ENCODE measurements at regions not wholly inside any gene's neighbourhood (a gene's known extent, or its start where the extent isn't known, plus 50 kb on each side); places are given as distances from the start of the nearest gene placed in this dataset.

GRCh38 chr3:152076148-152076547 lies 192.6 kb upstream of the MBNL1 start:
- DNase-seq (ENCODE audit: low read depth in 1 of 2, low spot score in 2 of 2) (no peak), FAIRE-seq (no peak)
- H2BK5ac ChIP-seq (ENCODE audit: low read depth, low read length): no peak overlapping the region
- H3K9ac ChIP-seq (replicated peaks in 1 of 4; ENCODE audit: extremely low read depth in 1 of 4, low read depth in 3 of 4, low read length in 3 of 4): no peak overlapping the region
- no peak overlapping the region for H3K4me2 ChIP-seq (ENCODE audit: insufficient read depth in 1 of 2, low read depth in 2 of 2, low read length in 2 of 2)
- H2BK12ac ChIP-seq (ENCODE audit: low read depth, low read length): no peak overlapping the region
- ChIA-PET CTCF (ENCODE audit: partially characterized antibody) (interaction anchor here (0.6 to 2.5 kb wide), 2 partner anchors 108 to 396 kb away, joined by 3 to 7 read pairs; no protein-coding TSS in a partner anchor), POLR2A (ENCODE audit: partially characterized antibody) (no interaction called here)
- 93% methylated on average over 2 of the region's 2 CpGs; no CpG with 5 or more reads in 1 of the 2 experiments for WGBS, 2 experiments (ENCODE audit: extremely low coverage in 1 of 2, insufficient coverage in 1 of 2, insufficient read length in 1 of 2, insufficient replicate concordance in 2 of 2, low coverage in 1 of 2, low lambda C conversion rate in 2 of 2, missing lambda C conversion rate in 1 of 2)
- H3K4me3 ChIP-seq (ENCODE audit: extremely low read depth in 1 of 4, insufficient read depth in 2 of 4, low read depth in 3 of 4, low read length in 4 of 4): no peak overlapping the region
- H2BK120ac ChIP-seq (replicated peaks; ENCODE audit: low read depth, low read length): no peak overlapping the region
- H4K5ac ChIP-seq (ENCODE audit: insufficient read length, low read depth, low read length): no peak overlapping the region
- no peaks in the 10 kb centered on the region for H3K4me1 ChIP-seq (replicated peaks in 1 of 4; ENCODE audit: control insufficient read depth in 3 of 4, insufficient read depth in 4 of 4, low read length in 3 of 4)
- no peak overlapping the region for H3K27ac ChIP-seq (ENCODE audit: low read depth, low read length)
- H2AFZ ChIP-seq (ENCODE audit: low read length): no peak overlapping the region
- H4K20me1 ChIP-seq (replicated peaks in 1 of 2; ENCODE audit: control insufficient read depth in 1 of 2, insufficient read depth in 2 of 2, low read length in 2 of 2): no peaks in the 10 kb centered on the region
- no peak overlapping the region for H2BK20ac ChIP-seq (ENCODE audit: low read length)
- no peak overlapping the region for H4K91ac ChIP-seq (replicated peaks; ENCODE audit: insufficient read length, low read length)
- H3K23ac ChIP-seq (ENCODE audit: insufficient read length): no peak overlapping the region
- no peaks in the 10 kb centered on the region for H3K79me1 ChIP-seq (ENCODE audit: low read depth, low read length)
- H3K27me3 ChIP-seq (replicated peaks in 1 of 4; ENCODE audit: control insufficient read depth in 3 of 4, extremely low read depth in 1 of 4, insufficient read depth in 3 of 4, low read length in 3 of 4): no peaks in the 10 kb centered on the region; a peak in 1 of 7 replicates
- H2AK5ac ChIP-seq (ENCODE audit: low read depth, low read length): no peak overlapping the region
- no peaks in the 10 kb centered on the region for H3K36me3 ChIP-seq (ENCODE audit: control insufficient read depth in 2 of 4, insufficient read depth in 4 of 4, low read length in 3 of 4)
- H3K79me2 ChIP-seq (ENCODE audit: control insufficient read depth in 1 of 2, insufficient read depth in 2 of 2, low read length in 2 of 2): no peaks in the 10 kb centered on the region
- H4K8ac ChIP-seq (ENCODE audit: extremely low read depth, insufficient read depth, low read length): no peak overlapping the region
- H3K18ac ChIP-seq (ENCODE audit: extremely low read depth, low read length): no peak overlapping the region
- TF ChIP-seq TCF12 (IDR thresholded peaks at IDR 0.05; ENCODE audit: low read depth, low read length) (no peak), ZNF274 (IDR thresholded peaks at IDR 0.05; ENCODE audit: borderline replicate concordance, extremely low read depth, low read length) (no peak), KDM5A (IDR thresholded peaks at IDR 0.05; ENCODE audit: low read length) (no peak), POLR2AphosphoS5 (IDR thresholded peaks at IDR 0.05; ENCODE audit: low read depth, low read length) (no peak), GABPA (IDR thresholded peaks at IDR 0.05; ENCODE audit: borderline replicate concordance, insufficient read depth, low read length) (no peak), SP2 (IDR thresholded peaks at IDR 0.05; ENCODE audit: low read length) (no peak), CREB1 (IDR thresholded peaks at IDR 0.05) (no peak), CHD1 (IDR thresholded peaks at IDR 0.05; ENCODE audit: low read depth, low read length) (no peak), PHF8 (conservative IDR thresholded peaks at IDR 0.05; ENCODE audit: low read depth, low read length) (no peak)
- TF ChIP-seq, protein P1, sequence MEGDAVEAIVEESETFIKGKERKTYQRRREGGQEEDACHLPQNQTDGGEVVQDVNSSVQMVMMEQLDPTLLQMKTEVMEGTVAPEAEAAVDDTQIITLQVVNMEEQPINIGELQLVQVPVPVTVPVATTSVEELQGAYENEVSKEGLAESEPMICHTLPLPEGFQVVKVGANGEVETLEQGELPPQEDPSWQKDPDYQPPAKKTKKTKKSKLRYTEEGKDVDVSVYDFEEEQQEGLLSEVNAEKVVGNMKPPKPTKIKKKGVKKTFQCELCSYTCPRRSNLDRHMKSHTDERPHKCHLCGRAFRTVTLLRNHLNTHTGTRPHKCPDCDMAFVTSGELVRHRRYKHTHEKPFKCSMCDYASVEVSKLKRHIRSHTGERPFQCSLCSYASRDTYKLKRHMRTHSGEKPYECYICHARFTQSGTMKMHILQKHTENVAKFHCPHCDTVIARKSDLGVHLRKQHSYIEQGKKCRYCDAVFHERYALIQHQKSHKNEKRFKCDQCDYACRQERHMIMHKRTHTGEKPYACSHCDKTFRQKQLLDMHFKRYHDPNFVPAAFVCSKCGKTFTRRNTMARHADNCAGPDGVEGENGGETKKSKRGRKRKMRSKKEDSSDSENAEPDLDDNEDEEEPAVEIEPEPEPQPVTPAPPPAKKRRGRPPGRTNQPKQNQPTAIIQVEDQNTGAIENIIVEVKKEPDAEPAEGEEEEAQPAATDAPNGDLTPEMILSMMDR (IDR thresholded peaks at IDR 0.05; ENCODE audit: control extremely low read depth in 1 of 3, insufficient read depth in 1 of 3, low read depth in 1 of 3, low read length in 3 of 3): no peak
- TF ChIP-seq, protein P2, sequence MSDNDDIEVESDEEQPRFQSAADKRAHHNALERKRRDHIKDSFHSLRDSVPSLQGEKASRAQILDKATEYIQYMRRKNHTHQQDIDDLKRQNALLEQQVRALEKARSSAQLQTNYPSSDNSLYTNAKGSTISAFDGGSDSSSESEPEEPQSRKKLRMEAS (IDR thresholded peaks at IDR 0.05): no peak
- no peak overlapping the region for H3K4ac ChIP-seq (replicated peaks; ENCODE audit: insufficient read length, low read depth, low read length)
- no peak overlapping the region for H3K14ac ChIP-seq (ENCODE audit: insufficient read length)
- no peak overlapping the region for H2BK15ac ChIP-seq (ENCODE audit: low read length)
- peaks cover 4 to 7% of the 10 kb centered on the region in 2 experiments; a peak in 1 of 4 replicates for H3K9me3 ChIP-seq (ENCODE audit: insufficient read depth in 2 of 2, low read depth in 1 of 2, low read length in 1 of 2)
- H3K56ac ChIP-seq (replicated peaks; ENCODE audit: insufficient read length, low read depth, low read length): no peak overlapping the region
- H3K23me2 ChIP-seq (ENCODE audit: low read depth, low read length): no peaks in the 10 kb centered on the region
